NB4 (cell line): ENCODE measurements at regions not wholly inside any gene's neighbourhood (a gene's known extent, or its start where the extent isn't known, plus 50 kb on each side); places are given as distances from the start of the nearest gene placed in this dataset.

Experiments
- DNase-seq: peaks from one replicate; pipeline ENCODE4 v3.0.0; 2010; ENCODE audit warnings: low read depth
- H3K4me3 ChIP-seq: one replicate; pipeline ENCODE4 v1.5.1; 2011; ENCODE audit warnings: mild to moderate bottlenecking, low read depth, low read length, moderate library complexity
- CTCF ChIP-seq: IDR thresholded peaks from one replicate; pipeline ENCODE4 v1.5.1; 2012; ENCODE audit warnings: low read depth, low read length
- MAX ChIP-seq: IDR thresholded peaks from 2 replicates; pipeline ENCODE4 v1.6.1; 2011; ENCODE audit warnings: low read depth, low read length
- MYC ChIP-seq: IDR thresholded peaks from 2 replicates; pipeline ENCODE4 v1.6.1; 2011; ENCODE audit warnings: low read depth, low read length
- POLR2A ChIP-seq: IDR thresholded peaks from 2 replicates; pipeline ENCODE4 v1.6.1; 2011; ENCODE audit warnings: mild to moderate bottlenecking; ENCODE audit not compliant: insufficient read length; ENCODE audit errors: extremely low read depth

- no peak for TF ChIP-seq MAX
- no peak for TF ChIP-seq CTCF
- no peak for TF ChIP-seq MYC
- no peak for TF ChIP-seq POLR2A
- no peak overlapping the region for H3K4me3 ChIP-seq
- no peak for DNase-seq
Measured at GRCh38 chr10:59057345-59057744, 119.1 kb upstream of the PHYHIPL start.

- TF ChIP-seq POLR2A = no peak
- TF ChIP-seq CTCF = no peak
- TF ChIP-seq MAX = no peak
- TF ChIP-seq MYC = no peak
- H3K4me3 ChIP-seq = no peak overlapping the region
- DNase-seq = no peak
Measured at GRCh38 chr10:59060852-59061251, 115.6 kb upstream of the PHYHIPL start.

- DNase-seq = no peak
- H3K4me3 ChIP-seq = no peak overlapping the region
- TF ChIP-seq POLR2A (no peak), MYC (no peak), MAX (no peak), CTCF (no peak)
Measured at GRCh38 chr10:59063491-59063890, 113.0 kb upstream of the PHYHIPL start.

GRCh38 chr10:59064080-59064692 is 112.3 kb upstream of the PHYHIPL start:
- H3K4me3 ChIP-seq = no peak overlapping the region
- TF ChIP-seq MYC (no peak), POLR2A (no peak), CTCF (no peak), MAX (no peak)
- DNase-seq = no peak

DNA sequence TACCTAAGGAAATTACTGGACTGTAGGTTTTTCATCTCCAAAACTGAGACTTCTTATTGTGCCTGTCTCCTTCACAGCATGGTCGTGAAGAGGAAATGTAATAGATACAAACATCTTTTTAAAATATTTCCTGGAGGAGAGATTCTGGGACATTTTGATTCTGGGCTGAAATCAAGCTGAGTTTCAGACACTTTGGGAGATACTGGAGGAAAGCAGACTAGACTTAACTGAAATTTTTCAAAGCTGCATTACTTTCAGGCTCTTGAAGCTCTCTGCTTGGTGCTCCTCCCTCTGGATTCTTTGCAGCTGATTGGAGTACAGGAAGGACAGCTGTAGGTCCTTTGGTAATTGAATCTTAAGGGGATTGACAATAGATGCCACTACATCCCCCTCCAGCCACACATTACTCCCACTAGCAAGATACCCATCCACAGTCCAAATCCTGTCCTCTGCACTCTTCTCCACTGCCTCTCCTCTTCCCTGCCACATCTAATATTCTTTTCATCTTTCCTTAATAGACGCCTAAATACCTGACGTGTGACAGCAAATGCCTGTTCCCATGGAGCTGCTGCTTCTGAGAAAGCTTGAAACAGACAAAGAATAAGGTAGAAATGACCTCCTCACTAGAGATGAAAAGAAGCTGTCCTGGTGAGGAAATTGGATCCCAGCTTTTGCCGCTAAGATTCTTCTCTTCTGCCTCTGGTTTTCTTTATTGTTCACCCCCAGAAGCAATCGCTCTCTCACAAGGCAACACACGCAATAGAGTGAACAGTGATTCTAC is 111.5 kb upstream of the PHYHIPL start:
- H3K4me3 ChIP-seq = no peak overlapping the region
- no peak for TF ChIP-seq MYC
- TF ChIP-seq CTCF = no peak
- no peak for TF ChIP-seq POLR2A
- no peak for TF ChIP-seq MAX
- DNase-seq = no peak
